ENCODE measurements at regions not wholly inside any gene's neighbourhood (a gene's known extent, or its start where the extent isn't known, plus 50 kb on each side); places are given as distances from the start of the nearest gene placed in this dataset.
"Not testable (repeated sequence)": the region's sequence is repeated elsewhere in the genome, so short reads cannot be mapped to it uniquely, and the experiment has no call there.

DNA sequence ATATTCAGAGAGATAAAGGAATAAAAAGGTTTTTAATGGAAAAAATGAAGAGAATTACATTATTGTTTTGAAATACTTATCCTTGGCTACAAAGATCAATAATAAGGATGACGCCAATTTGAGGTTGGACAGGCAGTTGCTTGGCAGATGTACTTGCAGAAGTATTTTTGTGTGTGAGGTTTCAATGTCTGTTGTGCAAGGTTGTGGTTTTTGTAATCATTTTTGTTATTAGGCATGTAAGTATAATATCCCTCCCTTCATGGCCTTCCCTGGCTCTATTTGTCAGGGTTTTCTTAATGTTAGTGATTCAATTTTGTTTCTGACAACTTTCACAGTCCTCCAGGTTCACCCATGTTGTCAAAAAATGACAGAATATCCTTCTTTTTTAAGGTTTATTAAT, 105.9 kb downstream of the OTOL1 start:
- DNase-seq: peak in 1 of 3 donors; percentile 1

GRCh38 chr3:161602918-161603317, 106.3 kb downstream of the OTOL1 start:
- peak in 1 of 3 donors; percentile 8 for DNase-seq

- no peak for DNase-seq
Observed at GRCh38 chr3:161607056-161607455, 110.4 kb downstream of the OTOL1 start.

GRCh38 chr3:161619351-161619750, 122.7 kb downstream of the OTOL1 start:
- DNase-seq: no peak

GRCh38 chr3:161630794-161631193, 134.2 kb downstream of the OTOL1 start:
- no peak for DNase-seq

DNA sequence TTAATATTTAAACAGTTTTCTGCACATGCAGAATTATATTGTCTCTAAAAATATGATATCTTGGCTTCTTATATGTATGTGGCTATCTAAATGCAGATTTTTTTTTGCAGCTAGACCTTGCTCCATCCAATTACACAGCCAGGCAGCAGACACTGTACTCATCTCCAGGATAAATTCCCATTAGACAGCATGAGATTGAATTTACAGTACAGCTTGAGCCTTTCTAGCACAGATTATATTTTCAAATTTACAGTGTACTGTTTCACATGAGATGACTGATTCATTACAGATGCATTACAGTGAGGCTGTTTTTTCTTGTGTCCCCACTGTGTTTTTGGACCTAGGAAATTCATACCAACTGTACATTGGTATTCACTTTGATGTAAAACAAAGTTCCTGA, 134.9 kb downstream of the OTOL1 start:
- DNase-seq: no peak

GRCh38 chr3:161637559-161637958, 141.0 kb downstream of the OTOL1 start:
- DNase-seq: no peak

- DNase-seq: not testable (repeated sequence)
Observed at GRCh38 chr3:161639095-161639494, 142.5 kb downstream of the OTOL1 start.

- no peak for DNase-seq
Observed at GRCh38 chr3:161640181-161640580, 143.6 kb downstream of the OTOL1 start.

DNA sequence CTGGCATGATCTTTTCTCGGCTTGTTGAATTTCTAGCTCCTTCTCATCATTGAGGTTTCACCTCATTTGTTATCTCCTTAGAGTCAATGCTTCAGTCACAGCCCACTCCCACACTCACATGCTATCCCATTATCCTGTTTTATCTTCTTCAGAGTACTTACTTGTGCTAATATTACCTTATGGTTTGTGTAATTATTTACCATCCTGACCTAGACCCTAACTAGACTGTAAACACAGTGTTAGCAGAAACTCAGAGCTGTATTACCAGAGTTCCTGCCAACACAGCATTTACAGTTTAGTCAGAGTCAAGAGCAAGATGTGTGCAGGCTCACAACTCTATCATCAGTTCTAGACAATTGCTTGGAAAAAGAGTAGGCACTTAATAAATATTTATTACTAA, 144.7 kb downstream of the OTOL1 start:
- no peak for DNase-seq

DNA sequence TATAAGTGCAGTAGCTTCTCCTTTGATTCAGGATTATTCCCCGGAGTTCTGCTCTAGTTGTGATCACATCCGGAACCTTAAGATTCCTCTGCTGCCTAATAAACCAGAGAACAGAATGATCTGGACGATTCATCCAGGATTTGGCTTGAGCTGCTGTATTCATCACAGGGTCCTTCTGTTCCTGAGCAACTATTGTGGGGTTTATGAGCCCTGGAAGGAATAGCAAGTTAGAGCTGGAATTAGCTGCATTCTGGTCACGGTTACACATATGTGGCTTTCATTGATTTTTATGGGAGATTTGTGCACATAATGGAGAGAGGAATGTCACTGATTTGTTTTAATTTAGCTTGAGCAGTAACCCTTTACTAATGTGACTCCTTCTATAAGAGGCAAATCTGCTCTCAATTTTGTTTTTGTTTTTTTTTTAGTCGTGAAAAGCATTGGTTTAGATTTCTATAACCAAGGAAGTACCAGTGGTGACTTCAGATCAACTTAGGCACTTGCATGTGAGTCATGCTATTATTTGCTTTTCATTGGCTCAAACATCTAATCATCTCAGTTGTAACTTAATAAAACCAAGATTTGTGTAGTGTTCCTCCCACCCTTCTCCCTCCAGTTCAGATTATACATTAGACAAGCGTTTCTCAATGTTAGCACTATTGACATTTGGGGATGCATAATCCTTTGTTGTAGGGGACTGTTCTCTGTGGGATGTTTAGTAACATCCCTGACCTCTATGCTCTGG, 148.5 kb downstream of the OTOL1 start:
- DNase-seq: no peak

DNA sequence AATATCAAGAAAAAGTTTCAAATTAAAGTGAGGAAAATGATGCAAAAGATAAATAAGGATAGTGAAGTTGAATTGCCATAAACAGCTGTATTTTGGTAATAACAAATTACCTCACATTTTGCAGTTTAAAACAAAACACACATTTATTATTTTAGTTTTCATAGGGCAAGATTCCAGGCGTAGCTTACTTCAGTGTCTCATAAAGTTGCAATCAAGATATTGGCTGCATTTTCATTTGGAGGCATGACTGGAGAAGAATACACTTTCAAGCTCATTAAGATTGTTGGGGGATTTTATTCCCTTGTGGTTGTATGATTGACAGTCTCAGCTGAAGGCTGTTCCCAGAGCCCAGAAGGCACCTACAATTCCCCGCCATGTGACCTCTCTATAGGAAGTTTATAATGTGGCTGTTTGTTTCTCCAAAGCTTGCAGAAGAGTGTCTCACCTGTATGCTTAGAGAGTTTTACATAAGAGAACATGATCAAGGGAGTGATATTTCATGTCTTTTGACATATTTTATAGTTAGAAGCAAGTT, 151.4 kb downstream of the OTOL1 start:
- DNase-seq: no peak

- DNase-seq: no peak
Observed at GRCh38 chr3:161649900-161650484, 153.4 kb downstream of the OTOL1 start.

DNA sequence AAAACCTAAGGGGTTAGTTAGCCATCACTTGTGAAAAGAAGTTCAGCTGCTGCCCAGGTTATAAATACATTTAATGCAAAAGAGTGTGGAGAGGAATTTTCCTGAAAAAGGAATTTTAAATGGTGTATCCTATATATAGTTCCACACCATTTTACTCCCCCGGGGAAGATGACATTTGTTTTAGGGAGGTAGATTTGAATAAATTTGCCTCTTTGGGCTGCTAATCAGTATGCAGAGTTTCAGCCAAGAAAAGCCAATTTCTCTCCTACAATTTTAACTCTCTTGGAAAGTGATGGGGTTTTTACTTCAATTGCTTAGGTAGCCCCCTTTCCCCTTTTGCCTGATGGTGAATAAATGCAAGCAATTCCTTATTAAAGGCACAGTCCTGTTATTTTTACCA, 161.2 kb downstream of the OTOL1 start:
- no peak for DNase-seq

- DNase-seq: no peak
Observed at GRCh38 chr3:161671141-161671540, 174.5 kb downstream of the OTOL1 start.

- no peak for DNase-seq
Observed at GRCh38 chr3:161672478-161672877, 175.9 kb downstream of the OTOL1 start.

DNA sequence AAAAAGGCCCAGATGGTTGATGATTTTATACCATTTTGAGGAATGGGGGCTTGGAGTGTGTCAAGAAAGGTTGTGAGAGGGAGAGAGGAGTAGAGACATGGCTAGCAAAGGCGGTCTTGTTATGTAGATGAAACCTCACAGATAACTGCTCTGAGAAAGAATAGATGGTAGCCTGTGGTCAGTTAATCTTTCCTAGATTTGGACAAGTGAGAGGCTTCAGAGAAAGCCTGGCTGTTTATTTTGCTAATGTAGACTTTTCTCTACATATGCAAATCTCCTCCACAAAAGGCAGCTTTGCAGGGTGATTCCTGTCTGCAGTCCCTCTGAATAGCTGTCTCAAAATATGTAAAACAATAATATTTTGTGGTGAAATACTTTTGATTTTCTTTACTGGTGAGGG, 177.3 kb downstream of the OTOL1 start:
- no peak for DNase-seq

DNA sequence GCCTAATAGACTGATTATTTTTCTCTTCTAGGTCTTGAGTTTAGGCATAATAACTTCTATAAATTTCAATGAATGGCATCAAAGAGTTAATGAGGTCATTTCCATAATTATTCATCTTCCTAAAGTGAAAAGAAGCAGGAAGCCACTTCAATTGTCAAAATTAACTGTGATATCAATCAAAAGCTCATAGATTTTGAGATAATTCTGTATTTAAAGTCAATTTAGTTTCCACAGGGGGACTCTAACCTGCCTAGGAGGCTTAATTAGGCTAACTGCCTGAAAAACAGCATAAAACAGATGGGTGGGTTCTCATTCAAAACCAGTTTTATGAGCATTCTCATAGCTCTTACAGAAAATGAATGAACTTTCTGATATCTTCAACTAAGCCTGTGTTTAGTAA, 177.8 kb downstream of the OTOL1 start:
- DNase-seq: no peak

- not testable (repeated sequence) for DNase-seq
Observed at GRCh38 chr3:161681831-161682230, 185.2 kb downstream of the OTOL1 start.

- no peak for DNase-seq
Observed at GRCh38 chr3:161682715-161683114, 186.1 kb downstream of the OTOL1 start.

DNA sequence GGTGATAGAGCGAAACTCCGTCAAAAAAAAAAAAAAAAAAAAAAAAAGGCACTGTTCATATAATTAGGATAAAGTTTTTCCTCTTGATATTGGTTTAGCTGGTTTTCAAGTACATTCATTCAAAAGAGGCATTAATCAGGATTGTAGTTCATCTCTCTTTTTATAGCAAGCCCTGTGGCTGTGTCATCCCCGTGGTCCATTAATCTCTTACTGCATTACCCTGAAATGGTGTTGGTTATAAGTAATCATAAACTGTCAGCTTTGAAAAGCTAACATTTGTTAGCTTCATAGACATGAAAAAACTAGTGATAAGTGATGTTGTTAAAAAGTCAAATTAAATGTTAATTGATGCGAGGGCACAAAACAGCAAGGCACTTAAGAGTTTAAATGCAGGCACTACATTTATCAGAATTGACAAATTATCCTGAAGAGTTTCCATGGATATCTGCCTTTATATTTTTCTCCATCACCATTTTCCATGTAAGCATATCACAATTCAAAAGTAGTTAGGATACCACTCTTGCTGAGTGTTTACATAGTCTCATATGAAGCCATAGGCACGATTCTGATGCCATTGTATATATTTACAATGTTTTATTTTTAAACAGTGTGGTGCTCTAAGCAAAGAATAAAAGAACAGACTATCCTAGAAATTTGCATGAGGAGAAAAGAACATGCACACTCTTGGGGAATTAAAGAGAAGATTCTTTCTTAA, 193.1 kb downstream of the OTOL1 start:
- DNase-seq: no peak

DNA sequence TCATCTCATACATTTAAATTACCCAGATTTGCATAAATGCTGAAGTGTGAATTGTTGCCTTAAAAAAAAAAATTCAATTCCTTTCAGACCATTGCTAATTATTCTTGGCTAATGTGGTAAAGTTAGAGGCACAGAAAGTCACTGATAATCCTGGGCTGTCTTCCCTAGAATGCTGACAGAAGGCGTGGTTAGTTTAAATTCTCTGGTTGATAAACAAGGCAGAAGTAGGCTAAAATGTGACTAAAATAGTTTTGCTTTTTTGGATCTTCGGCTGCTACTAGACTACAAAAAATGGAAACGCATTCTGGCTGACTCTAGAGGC, 193.7 kb downstream of the OTOL1 start:
- DNase-seq: no peak

GRCh38 chr3:161691677-161692076, 195.1 kb downstream of the OTOL1 start:
- DNase-seq: no peak

Measured in suppressor macrophage treated with lipopolysaccharide for 1 hour (primary cell).